Liver (tissue), 8 donors: ENCODE measurements at regions not wholly inside any gene's neighbourhood (a gene's known extent, or its start where the extent isn't known, plus 50 kb on each side); places are given as distances from the start of the nearest gene placed in this dataset.
"Not testable (repeated sequence)": the region's sequence is repeated elsewhere in the genome, so short reads cannot be mapped to it uniquely, and the experiment has no call there.

Source experiments
- DNase-seq: peaks from one replicate; pipeline ENCODE4 v3.0.0-alpha.2; 2017; ENCODE audit warnings: low spot score
- H3K27ac ChIP-seq, 2 donors: one replicate each; pipeline ENCODE4 v1.7.0; 2013; ENCODE audit warnings: inconsistent platforms in 2 of 2, low read length in 2 of 2, control low read depth in 1 of 2, low read depth in 1 of 2, mild to moderate bottlenecking in 1 of 2
- H3K27me3 ChIP-seq, 4 donors: one replicate each; pipeline versions ENCODE4 v1.6.1 to v1.7.0; 2013; ENCODE audit warnings: low read length in 3 of 4, inconsistent platforms in 1 of 4, mild to moderate bottlenecking in 1 of 4, moderate library complexity in 1 of 4; ENCODE audit not compliant: control insufficient read depth in 4 of 4, insufficient read depth in 4 of 4
- H3K36me3 ChIP-seq, 4 donors: one replicate each; pipeline versions ENCODE4 v1.6.1 to v1.7.0; 2013; ENCODE audit warnings: low read length in 3 of 4, mild to moderate bottlenecking in 3 of 4, low read depth in 1 of 4, moderate library complexity in 1 of 4; ENCODE audit not compliant: control insufficient read depth in 4 of 4, insufficient read depth in 3 of 4
- H3K4me1 ChIP-seq, 4 donors: one replicate each; pipeline versions ENCODE4 v1.6.1 to v1.7.0; 2013; ENCODE audit warnings: low read length in 3 of 4, mild to moderate bottlenecking in 3 of 4, moderate library complexity in 1 of 4; ENCODE audit not compliant: control insufficient read depth in 4 of 4, insufficient read depth in 4 of 4
- H3K4me3 ChIP-seq, 3 donors: one replicate each; pipeline versions ENCODE4 v1.6.1 to v1.7.0; 2013; ENCODE audit warnings: low read length in 3 of 3, control low read depth in 1 of 3, low read depth in 1 of 3, mild to moderate bottlenecking in 1 of 3
- H3K9ac ChIP-seq, 2 donors: one replicate each; pipeline ENCODE4 v1.7.0; 2013; ENCODE audit warnings: low read length in 2 of 2, mild to moderate bottlenecking in 2 of 2, moderate library complexity in 2 of 2, control low read depth in 1 of 2, low read depth in 1 of 2
- H3K9me3 ChIP-seq, 4 donors: one replicate each; pipeline versions ENCODE4 v1.6.1 to v1.7.0; 2013; ENCODE audit warnings: low read length in 3 of 4; ENCODE audit not compliant: control insufficient read depth in 4 of 4
- EGR1 ChIP-seq, 2 donors: IDR thresholded peaks; 2 replicates each; pipeline ENCODE4 v1.6.1; 2016 to 2018; ENCODE audit warnings: antibody characterized with exemption in 2 of 2, low read depth in 2 of 2
- FOXA1 ChIP-seq: IDR thresholded peaks from 2 replicates; pipeline ENCODE4 v1.6.1; 2016; ENCODE audit warnings: antibody characterized with exemption
- GABPA ChIP-seq, 2 donors: IDR thresholded peaks in 1 of 2; conservative IDR thresholded peaks in 1 of 2; 2 replicates each; pipeline ENCODE4 v1.6.1; 2016; ENCODE audit warnings: antibody characterized with exemption in 2 of 2, mild to moderate bottlenecking in 1 of 2, moderate library complexity in 1 of 2
- HNF4A ChIP-seq, 2 donors: conservative IDR thresholded peaks; 2 replicates each; pipeline ENCODE4 v1.6.1; 2016; ENCODE audit warnings: antibody characterized with exemption in 2 of 2, mild to moderate bottlenecking in 2 of 2
- HNF4G ChIP-seq: IDR thresholded peaks from 2 replicates; pipeline ENCODE4 v1.6.1; 2016; ENCODE audit warnings: antibody characterized with exemption
- NR2F2 ChIP-seq: IDR thresholded peaks from 2 replicates; pipeline ENCODE4 v1.6.1; 2016; ENCODE audit warnings: antibody characterized with exemption
- SP1 ChIP-seq: IDR thresholded peaks from 2 replicates; pipeline ENCODE4 v1.6.1; 2018; ENCODE audit warnings: antibody characterized with exemption, mild to moderate bottlenecking
- TAF1 ChIP-seq: conservative IDR thresholded peaks from 2 replicates; pipeline ENCODE4 v1.6.1; 2016; ENCODE audit warnings: antibody characterized with exemption, mild to moderate bottlenecking
- YY1 ChIP-seq: IDR thresholded peaks from 2 replicates; pipeline ENCODE4 v1.6.1; 2016; ENCODE audit warnings: antibody characterized with exemption, mild to moderate bottlenecking
- WGBS: extraction: QIAGEN DNeasy Blood & Tissue Kit; methylation state at CpG from one replicate; pipeline ENCODE4 v1.1.7; 2013; 5-methylcytosine and 5-hydroxymethylcytosine counted together
- TF ChIP-seq, protein P1 (sequence below): IDR thresholded peaks from 2 replicates; pipeline ENCODE4 v1.6.1; 2016; ENCODE audit warnings: antibody characterized with exemption
- TF ChIP-seq, protein P2 (sequence below): fragments of 150-350 bp; IDR thresholded peaks from 2 replicates; pipeline ENCODE4 v1.5.1; 2017; ENCODE audit warnings: improper control_type of control experiment, low read depth, low read length; ENCODE audit not compliant: missing input control
- TF ChIP-seq, protein P3 (sequence below): IDR thresholded peaks from 2 replicates; pipeline ENCODE4 v1.6.1; 2016; ENCODE audit warnings: antibody characterized with exemption
- TF ChIP-seq, protein P4 (sequence below): IDR thresholded peaks from 2 replicates; pipeline ENCODE4 v1.6.1; 2016; ENCODE audit warnings: antibody characterized with exemption
- donor health status: healthy.
- donor health status: healthy.
- donor health status: healthy.
- donor health status: healthy.
- donor health status: healthy.

DNA sequence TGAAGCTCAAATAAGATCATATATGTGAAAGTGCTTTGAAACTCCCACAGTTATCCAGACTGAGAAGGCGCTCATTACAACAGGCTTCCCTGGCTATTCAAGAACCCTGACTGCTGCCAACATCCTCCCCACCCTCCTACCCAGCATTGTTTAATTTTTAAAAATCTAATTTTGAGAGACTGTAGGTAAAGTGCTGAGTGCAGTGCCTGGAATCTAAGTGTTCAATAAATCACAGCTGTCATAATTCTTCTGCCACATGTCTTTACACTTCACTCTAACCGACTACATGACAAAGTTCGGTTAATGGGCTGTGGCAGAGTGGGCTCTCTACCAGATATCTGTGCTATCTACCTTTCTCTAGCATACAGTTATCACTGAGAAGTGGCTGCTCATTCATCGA lies 255.6 kb upstream of the C9orf72 start:
- Histone ChIP-seq H3K9me3 (no peaks in the 10 kb centered on the region), H3K27ac (no peak overlapping the region), H3K27me3 (no peaks in the 10 kb centered on the region), H3K9ac (no peak overlapping the region), H3K4me1 (no peaks in the 10 kb centered on the region), H3K4me3 (no peak overlapping the region), H3K36me3 (no peaks in the 10 kb centered on the region)
- WGBS: 92% methylated on average over 4 of the region's 4 CpGs
- TF ChIP-seq TAF1 (no peak), GABPA (IDR thresholded peaks at IDR 0.05 in 1 of 2, conservative IDR thresholded peaks at IDR 0.05 in 1 of 2) (no peak), FOXA1 (no peak), SP1 (no peak), YY1 (no peak), HNF4A (conservative IDR thresholded peaks at IDR 0.05) (no peak), EGR1 (IDR thresholded peaks at IDR 0.05; ENCODE audit: low read depth in 2 of 2) (no peak), NR2F2 (no peak)
- TF ChIP-seq, protein P1, sequence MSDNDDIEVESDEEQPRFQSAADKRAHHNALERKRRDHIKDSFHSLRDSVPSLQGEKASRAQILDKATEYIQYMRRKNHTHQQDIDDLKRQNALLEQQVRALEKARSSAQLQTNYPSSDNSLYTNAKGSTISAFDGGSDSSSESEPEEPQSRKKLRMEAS: no peak
- TF ChIP-seq, protein P2, sequence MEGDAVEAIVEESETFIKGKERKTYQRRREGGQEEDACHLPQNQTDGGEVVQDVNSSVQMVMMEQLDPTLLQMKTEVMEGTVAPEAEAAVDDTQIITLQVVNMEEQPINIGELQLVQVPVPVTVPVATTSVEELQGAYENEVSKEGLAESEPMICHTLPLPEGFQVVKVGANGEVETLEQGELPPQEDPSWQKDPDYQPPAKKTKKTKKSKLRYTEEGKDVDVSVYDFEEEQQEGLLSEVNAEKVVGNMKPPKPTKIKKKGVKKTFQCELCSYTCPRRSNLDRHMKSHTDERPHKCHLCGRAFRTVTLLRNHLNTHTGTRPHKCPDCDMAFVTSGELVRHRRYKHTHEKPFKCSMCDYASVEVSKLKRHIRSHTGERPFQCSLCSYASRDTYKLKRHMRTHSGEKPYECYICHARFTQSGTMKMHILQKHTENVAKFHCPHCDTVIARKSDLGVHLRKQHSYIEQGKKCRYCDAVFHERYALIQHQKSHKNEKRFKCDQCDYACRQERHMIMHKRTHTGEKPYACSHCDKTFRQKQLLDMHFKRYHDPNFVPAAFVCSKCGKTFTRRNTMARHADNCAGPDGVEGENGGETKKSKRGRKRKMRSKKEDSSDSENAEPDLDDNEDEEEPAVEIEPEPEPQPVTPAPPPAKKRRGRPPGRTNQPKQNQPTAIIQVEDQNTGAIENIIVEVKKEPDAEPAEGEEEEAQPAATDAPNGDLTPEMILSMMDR: no peak
- TF ChIP-seq, protein P3, sequence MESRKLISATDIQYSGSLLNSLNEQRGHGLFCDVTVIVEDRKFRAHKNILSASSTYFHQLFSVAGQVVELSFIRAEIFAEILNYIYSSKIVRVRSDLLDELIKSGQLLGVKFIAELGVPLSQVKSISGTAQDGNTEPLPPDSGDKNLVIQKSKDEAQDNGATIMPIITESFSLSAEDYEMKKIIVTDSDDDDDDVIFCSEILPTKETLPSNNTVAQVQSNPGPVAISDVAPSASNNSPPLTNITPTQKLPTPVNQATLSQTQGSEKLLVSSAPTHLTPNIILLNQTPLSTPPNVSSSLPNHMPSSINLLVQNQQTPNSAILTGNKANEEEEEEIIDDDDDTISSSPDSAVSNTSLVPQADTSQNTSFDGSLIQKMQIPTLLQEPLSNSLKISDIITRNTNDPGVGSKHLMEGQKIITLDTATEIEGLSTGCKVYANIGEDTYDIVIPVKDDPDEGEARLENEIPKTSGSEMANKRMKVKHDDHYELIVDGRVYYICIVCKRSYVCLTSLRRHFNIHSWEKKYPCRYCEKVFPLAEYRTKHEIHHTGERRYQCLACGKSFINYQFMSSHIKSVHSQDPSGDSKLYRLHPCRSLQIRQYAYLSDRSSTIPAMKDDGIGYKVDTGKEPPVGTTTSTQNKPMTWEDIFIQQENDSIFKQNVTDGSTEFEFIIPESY: no peak
- DNase-seq: no peak

DNA sequence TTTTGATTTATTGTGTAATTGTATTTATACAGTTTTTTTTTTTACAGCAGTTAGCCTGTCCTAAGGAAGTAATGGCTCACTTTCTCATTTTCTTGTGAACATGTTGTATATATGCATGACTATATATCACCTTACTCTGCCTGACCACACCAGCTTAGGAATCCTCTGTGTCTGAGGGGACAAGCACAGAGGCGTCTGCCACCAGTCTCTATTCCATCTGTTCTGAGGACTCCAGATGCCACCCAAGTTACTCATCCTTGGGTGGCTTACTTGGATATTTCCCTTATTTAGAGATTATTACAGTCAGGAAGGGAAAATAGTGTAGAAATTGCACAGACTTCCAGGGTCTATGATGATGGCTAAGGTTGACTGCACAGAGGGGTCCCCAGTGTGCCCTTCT lies 256.3 kb upstream of the C9orf72 start:
- TF ChIP-seq NR2F2 (no peak), TAF1 (no peak), YY1 (no peak), HNF4G (no peak)
- TF ChIP-seq, protein P2: no peak
- TF ChIP-seq, protein P4, sequence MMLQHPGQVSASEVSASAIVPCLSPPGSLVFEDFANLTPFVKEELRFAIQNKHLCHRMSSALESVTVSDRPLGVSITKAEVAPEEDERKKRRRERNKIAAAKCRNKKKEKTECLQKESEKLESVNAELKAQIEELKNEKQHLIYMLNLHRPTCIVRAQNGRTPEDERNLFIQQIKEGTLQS: no peak
- H3K27ac ChIP-seq: no peak overlapping the region
- 89% methylated on average over 1 of the region's 1 CpG for WGBS

DNA sequence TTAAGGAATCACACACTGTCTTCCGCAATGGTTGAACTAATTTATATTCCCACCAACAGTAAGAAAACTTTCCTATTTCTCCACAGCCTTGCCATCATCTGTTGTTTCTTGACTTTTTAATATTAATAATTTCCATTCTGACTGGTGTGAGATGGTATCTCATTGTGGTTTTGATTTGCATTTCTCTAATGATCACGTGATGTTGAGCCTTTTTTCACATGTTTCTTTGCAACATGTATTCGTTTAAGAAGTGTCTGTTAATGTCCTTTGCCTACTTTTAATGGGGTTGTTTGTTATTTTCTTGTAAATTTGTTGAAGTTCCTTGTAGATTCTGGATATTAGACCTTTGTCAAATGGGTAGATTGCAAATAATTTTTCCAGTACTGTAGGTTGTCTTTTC lies 258.8 kb upstream of the C9orf72 start:
- H3K9ac ChIP-seq, H3K4me1 ChIP-seq, H3K27ac ChIP-seq, H3K27me3 ChIP-seq, DNase-seq, H3K4me3 ChIP-seq, H3K9me3 ChIP-seq, H3K36me3 ChIP-seq: not testable (repeated sequence)
- WGBS: 81% methylated on average over 3 of the region's 3 CpGs

More for the DNA sequence above, 256.3 kb upstream of the C9orf72 start:
- no peaks in the 10 kb centered on the region for H3K4me1 ChIP-seq
- H3K27me3 ChIP-seq: no peaks in the 10 kb centered on the region
- no peaks in the 10 kb centered on the region for H3K9me3 ChIP-seq
- no peaks in the 10 kb centered on the region for H3K36me3 ChIP-seq
- DNase-seq: no peak
- no peak overlapping the region for H3K9ac ChIP-seq
- no peak overlapping the region for H3K4me3 ChIP-seq
